Right ventricle myocardium inferior (tissue), 1 donor: ENCODE measurements at regions not wholly inside any gene's neighbourhood (a gene's known extent, or its start where the extent isn't known, plus 50 kb on each side); places are given as distances from the start of the nearest gene placed in this dataset.
"Not testable (repeated sequence)": the region's sequence is repeated elsewhere in the genome, so short reads cannot be mapped to it uniquely, and the experiment has no call there.

Experiments used
- ATAC-seq: fragments of 200-7000 bp; cut with Tn5 transposase; one replicate; pipeline ENCODE4 v1.9.1; 2020; ENCODE audit warnings: mild to moderate bottlenecking, moderate library complexity
- DNase-seq: peaks from one replicate; pipeline ENCODE4 v3.0.0; 2021; ENCODE audit errors: missing footprints
- intact Hi-C: fragments of 100-400 bp; cut with DNase I; formaldehyde crosslinking; loops from one replicate; pipeline ENCODE4 v1.11.0; 2022
- donor health status: DM: no; HTN: yes; CAD: no; lungs with severe emphysema.

- DNase-seq, ATAC-seq, intact Hi-C loops: not testable (repeated sequence)
These were observed 174.8 kb downstream of the COL12A1 start for GRCh38 chr6:75031102-75031501.

- intact Hi-C loops = no loop called here
- no peak for DNase-seq
- no peak for ATAC-seq
These were observed 176.5 kb downstream of the COL12A1 start for GRCh38 chr6:75029333-75029732.

DNA sequence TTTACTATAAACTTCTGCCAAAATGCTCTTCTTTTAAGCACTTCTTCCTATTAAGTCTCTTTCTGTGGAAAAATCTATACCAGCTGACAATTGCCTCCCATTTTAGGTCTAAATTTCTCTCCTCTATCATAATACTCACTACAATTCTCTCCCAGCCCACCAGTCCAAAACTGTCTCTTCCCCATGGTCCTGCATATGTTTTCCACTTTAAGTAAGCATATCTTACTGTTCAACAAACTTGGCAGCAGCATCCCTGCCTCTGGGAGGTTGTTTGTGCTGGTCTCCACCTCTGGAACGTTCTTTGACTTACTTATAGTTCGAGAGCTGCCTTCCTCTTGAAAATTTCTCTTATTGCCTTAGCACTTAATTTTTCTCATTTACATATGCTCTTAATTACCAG, 180.5 kb downstream of the COL12A1 start:
- intact Hi-C loops = no loop called here
- DNase-seq = no peak
- no peak for ATAC-seq

- intact Hi-C loops = no loop called here
- ATAC-seq (no peak), DNase-seq (no peak)
These were observed 181.0 kb downstream of the COL12A1 start for GRCh38 chr6:75024828-75025227.

GRCh38 chr6:75023634-75024033, 182.2 kb downstream of the COL12A1 start:
- intact Hi-C loops = no loop called here
- no peak for ATAC-seq
- no peak for DNase-seq

GRCh38 chr6:75020971-75021370, 184.9 kb downstream of the COL12A1 start:
- ATAC-seq (no peak), DNase-seq (no peak)
- intact Hi-C loops = no loop called here

- DNase-seq = no peak
- ATAC-seq = no peak
- intact Hi-C loops = no loop called here
These were observed 185.5 kb downstream of the COL12A1 start for GRCh38 chr6:75020376-75020775.

GRCh38 chr6:75012018-75012417, 193.8 kb downstream of the COL12A1 start:
- DNase-seq (no peak), ATAC-seq (no peak)
- intact Hi-C loops = no loop called here

DNA sequence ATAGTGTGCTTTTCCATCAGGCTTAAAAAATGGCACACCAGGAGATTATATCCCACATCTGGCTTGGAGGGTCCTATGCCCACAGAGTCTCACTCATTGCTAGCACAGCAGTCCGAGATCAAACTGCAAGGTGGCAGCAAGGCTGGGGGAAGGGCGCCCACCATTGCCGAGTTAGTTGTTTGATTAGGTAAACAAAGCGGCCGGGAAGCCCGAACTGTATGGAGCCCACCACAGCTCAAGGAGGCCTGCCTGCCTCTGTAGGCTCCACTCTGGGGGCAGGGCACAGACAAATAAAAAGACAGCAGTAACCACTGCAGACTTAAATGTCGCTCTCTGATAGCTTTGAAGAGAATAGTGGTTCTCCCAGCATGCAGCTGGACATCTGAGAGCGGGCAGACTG, 201.9 kb downstream of the COL12A1 start:
- intact Hi-C loops, DNase-seq, ATAC-seq: not testable (repeated sequence)

- ATAC-seq (no peak), DNase-seq (no peak)
- intact Hi-C loops = loop anchor here (10.0 kb wide), 1 partner anchor 207 kb away; the partner anchor contains the start of gene COL12A1
These were observed 208.2 kb downstream of the COL12A1 start for GRCh38 chr6:74997646-74998045.

DNA sequence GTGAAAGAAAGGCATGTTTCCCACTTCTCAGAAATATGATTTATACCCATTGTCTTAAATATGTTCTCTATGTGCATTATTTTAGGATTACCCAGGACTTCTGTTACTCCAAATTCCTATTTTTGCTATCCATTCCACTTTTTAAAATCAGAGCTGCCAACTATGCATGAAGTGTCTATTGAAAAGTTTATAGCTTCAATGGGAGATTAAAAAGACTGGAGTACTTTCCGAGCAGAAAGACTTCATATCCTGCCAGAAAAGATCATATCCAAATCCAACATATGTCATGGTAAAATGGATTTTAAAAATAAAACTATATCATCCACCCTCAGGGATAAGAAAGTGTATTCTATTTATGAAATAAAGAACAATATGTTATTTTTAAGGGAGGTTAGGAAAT, 212.7 kb downstream of the COL12A1 start:
- intact Hi-C loops = loop anchor here (10.0 kb wide), 1 partner anchor 212 kb away; the partner anchor contains the start of gene COL12A1
- ATAC-seq = no peak
- DNase-seq = no peak

GRCh38 chr6:74991573-74992332, 214.1 kb downstream of the COL12A1 start:
- no peak for ATAC-seq
- no peak for DNase-seq
- intact Hi-C loops = loop anchor here (10.0 kb wide), 1 partner anchor 213 kb away; the partner anchor contains the start of gene COL12A1

- DNase-seq (no peak), ATAC-seq (no peak)
- intact Hi-C loops = no loop called here
These were observed 226.6 kb downstream of the COL12A1 start for GRCh38 chr6:74979065-74979766.

- ATAC-seq = no peak
- intact Hi-C loops = no loop called here
- DNase-seq = no peak
These were observed 229.2 kb downstream of the COL12A1 start for GRCh38 chr6:74976701-74977100.

GRCh38 chr6:74976026-74976425, 229.8 kb downstream of the COL12A1 start:
- intact Hi-C loops = no loop called here
- no peak for DNase-seq
- no peak for ATAC-seq

DNA sequence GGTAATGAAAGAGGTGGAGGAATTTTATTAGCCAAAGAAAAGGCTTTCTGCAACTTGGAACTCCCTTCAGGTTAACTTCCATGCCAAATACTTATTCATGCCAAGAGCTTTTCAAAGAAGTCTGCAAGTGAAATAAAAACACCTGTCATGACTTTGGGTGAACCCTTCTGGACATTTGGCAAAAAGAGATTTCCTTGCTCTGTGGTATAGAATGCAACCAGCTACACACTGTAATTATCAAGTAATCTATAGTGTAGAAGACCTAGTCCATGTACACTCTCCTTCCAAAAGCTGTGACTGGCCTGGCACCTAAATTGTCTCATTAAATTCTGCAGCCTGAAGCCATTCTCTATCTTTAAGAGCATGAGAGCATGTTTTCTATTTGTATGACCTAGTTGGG, 232.3 kb downstream of the COL12A1 start:
- DNase-seq (no peak), ATAC-seq (no peak)
- intact Hi-C loops = no loop called here

- DNase-seq (no peak), ATAC-seq (no peak)
- intact Hi-C loops = no loop called here
These were observed 234.2 kb downstream of the COL12A1 start for GRCh38 chr6:74971633-74972032.

GRCh38 chr6:74969591-74970267, 236.1 kb downstream of the COL12A1 start:
- no peak for DNase-seq
- ATAC-seq = no peak
- intact Hi-C loops = no loop called here

DNA sequence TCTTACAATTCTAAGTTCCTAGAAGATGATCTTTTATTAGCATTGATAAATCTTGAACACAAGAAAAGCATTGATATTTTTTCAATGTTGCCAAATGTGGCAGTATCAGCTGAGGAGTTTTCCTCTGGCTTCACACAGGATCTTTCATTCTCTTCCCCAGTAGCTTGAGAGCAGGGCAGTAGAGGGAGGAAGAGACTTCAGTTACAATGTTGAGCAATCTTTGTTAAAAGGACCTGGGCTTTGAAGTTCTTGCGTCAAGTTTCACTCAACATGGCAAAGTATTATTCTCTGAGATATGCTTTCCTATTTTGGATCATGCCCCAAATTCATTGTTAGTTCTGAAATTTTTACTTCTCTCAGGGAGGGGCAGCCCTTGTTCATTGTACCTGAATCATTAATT, 238.0 kb downstream of the COL12A1 start:
- ATAC-seq (no peak), DNase-seq (no peak)
- intact Hi-C loops = no loop called here

DNA sequence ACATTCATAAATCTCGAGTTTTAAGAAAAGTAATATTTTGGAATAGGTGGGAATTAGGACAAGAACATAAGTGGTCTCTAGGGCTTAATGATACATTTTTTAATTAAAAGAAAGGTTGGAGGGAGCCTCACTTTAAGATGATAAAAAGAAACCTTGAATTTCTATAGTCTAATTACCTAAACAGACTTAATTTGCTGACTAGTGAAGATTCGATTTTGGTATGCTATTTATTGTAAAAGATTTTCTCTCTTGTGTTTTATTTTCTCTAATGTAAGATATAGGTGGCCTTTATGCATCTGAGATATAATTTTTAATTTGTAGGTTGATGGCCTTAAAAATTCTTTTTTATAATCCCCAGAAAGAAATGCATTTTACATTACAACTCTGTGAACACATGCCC, 239.1 kb downstream of the COL12A1 start:
- intact Hi-C loops = no loop called here
- DNase-seq (no peak), ATAC-seq (no peak)
